Kidney epithelial cell (primary cell): ENCODE measurements at regions not wholly inside any gene's neighbourhood (a gene's known extent, or its start where the extent isn't known, plus 50 kb on each side); places are given as distances from the start of the nearest gene placed in this dataset.

Source experiments
- DNase-seq: peaks from one replicate; pipeline ENCODE4 v3.0.0-alpha.2; 2010; ENCODE audit warnings: low read depth
- H3K27me3 ChIP-seq: 2 replicates; pipeline ENCODE4 v1.6.0; 2011; ENCODE audit warnings: low read length; ENCODE audit not compliant: control insufficient read depth, insufficient read depth
- H3K36me3 ChIP-seq: 2 replicates; pipeline ENCODE4 v1.5.1; 2011; ENCODE audit warnings: low read length; ENCODE audit not compliant: control insufficient read depth, insufficient read depth
- H3K4me3 ChIP-seq: 2 replicates; pipeline ENCODE4 v1.5.1; 2011; ENCODE audit warnings: low read depth, mild to moderate bottlenecking, control low read depth, low read length
- TF ChIP-seq, protein P1 (sequence below): IDR thresholded peaks from 2 replicates; pipeline ENCODE4 v1.5.1; 2011; ENCODE audit warnings: mild to moderate bottlenecking, moderate library complexity, low read length, control low read depth, inconsistent platforms; ENCODE audit not compliant: insufficient read depth, poor library complexity, severe bottlenecking

DNA sequence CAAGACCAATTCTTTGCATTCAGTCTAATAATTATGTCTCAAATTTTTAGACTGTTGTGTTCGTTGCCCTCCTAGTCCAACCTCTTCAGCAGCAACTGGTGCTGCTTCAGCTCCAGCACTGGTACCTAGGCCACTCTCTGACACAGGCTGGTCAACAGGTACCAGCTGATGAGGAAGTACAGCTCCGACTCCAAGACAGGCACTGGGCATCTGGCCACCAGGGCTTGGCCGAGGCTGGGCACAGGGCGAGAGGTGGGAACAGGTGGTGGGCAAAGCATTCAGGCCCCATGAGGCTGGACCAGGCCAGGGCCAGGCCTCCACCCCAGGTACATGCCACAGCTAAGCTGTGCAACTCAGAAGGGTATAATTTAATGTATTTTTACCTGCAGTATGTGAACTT, 151.5 kb upstream of the AGR3 start:
- Histone ChIP-seq H3K4me3 (no peak overlapping the region), H3K27me3 (no peaks in the 10 kb centered on the region), H3K36me3 (no peaks in the 10 kb centered on the region)
- TF ChIP-seq, protein P1, sequence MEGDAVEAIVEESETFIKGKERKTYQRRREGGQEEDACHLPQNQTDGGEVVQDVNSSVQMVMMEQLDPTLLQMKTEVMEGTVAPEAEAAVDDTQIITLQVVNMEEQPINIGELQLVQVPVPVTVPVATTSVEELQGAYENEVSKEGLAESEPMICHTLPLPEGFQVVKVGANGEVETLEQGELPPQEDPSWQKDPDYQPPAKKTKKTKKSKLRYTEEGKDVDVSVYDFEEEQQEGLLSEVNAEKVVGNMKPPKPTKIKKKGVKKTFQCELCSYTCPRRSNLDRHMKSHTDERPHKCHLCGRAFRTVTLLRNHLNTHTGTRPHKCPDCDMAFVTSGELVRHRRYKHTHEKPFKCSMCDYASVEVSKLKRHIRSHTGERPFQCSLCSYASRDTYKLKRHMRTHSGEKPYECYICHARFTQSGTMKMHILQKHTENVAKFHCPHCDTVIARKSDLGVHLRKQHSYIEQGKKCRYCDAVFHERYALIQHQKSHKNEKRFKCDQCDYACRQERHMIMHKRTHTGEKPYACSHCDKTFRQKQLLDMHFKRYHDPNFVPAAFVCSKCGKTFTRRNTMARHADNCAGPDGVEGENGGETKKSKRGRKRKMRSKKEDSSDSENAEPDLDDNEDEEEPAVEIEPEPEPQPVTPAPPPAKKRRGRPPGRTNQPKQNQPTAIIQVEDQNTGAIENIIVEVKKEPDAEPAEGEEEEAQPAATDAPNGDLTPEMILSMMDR = no peak
- no peak for DNase-seq

DNA sequence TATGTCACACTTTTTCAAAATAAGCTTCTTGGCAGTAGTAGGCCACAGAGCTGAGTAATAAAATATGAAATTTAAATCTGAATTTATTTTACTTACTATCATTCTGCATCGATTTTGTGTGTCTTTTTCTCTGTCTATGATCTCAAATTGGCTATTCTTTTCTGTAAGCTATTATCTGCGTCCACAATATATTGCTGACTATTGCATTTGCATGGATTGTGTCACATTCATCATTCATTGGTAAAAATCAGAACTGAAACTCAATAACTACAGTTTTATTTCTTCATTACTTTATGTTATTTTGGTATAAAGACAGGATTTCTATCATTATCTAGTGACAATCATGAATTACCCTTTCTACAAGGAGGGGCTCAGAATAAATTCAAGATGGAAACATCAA, 154.8 kb upstream of the AGR3 start:
- H3K27me3 ChIP-seq = no peaks in the 10 kb centered on the region
- no peaks in the 10 kb centered on the region for H3K36me3 ChIP-seq
- no peak overlapping the region for H3K4me3 ChIP-seq
- TF ChIP-seq, protein P1 = no peak
- DNase-seq = no peak

DNA sequence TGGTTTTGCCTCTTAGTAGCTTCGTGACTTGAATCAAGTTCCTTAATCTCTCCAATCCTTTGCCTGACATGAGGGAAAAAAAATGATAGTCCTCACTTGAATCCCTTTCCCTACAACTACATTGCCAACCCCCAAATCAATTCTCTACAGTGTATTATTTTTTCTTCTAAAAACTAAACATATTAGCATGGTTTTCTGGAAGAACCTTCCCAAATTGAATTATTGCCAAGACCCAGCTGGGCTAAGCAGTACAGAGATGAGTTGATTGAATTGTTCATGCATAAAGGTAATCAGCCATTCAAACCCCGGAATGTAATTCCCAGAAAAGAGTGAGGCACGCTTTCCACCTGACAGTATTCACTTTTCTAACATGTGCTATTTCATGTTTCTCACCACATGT, 155.6 kb upstream of the AGR3 start:
- Histone ChIP-seq H3K27me3 (no peaks in the 10 kb centered on the region), H3K36me3 (no peaks in the 10 kb centered on the region), H3K4me3 (no peak overlapping the region)
- no peak for DNase-seq
- TF ChIP-seq, protein P1 = no peak

DNA sequence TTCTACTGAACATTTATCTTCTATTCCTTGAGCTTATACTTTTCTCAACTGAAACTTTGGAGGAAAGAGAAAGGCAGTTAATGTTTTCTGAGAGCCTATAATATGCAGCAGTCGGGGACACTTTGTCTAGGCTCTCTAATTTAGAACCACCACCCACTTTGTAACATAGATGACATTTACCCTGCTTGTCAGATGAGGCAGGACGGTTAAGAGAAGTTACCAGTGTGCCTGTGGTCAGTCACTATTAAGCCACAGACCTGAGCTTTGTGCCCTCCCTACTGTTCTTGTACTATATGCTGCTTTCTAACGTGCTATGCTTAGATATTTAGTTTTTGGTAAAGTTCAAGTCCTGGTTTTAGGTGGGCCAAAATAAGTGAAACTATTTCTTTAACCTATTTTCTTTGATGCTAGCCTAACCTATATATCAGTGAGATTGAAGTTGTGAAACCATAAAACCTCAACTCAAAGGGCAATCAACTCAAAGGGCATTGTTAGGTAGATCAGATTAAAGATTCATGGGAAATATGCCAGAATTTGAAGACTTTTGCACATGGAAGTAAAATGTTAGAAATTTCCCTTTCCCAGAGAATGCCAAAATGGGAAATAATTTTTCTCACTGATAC, 156.5 kb upstream of the AGR3 start:
- DNase-seq = no peak
- TF ChIP-seq, protein P1 = no peak
- H3K36me3 ChIP-seq = no peaks in the 10 kb centered on the region
- no peak overlapping the region for H3K4me3 ChIP-seq
- no peaks in the 10 kb centered on the region for H3K27me3 ChIP-seq

DNA sequence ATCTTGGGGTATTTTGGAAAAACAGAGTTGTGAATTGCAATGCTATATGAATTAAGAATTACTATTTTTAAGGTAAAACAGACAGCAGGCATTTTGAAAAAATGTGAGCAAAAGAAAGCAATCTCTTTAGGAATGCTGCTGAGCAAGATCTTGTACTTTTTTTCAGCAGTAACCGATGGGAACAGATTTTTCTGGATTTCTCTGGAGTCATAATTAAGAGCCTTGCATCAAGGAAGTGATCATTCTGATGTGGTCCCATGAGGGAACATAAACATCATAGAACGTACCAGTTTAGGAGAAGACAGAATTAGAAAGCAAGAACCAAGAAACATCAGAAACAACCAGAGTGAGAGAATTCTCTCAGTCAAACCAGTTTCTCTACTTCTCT, 157.0 kb upstream of the AGR3 start:
- H3K27me3 ChIP-seq = no peaks in the 10 kb centered on the region
- TF ChIP-seq, protein P1 = no peak
- DNase-seq = no peak
- H3K36me3 ChIP-seq = no peaks in the 10 kb centered on the region
- no peak overlapping the region for H3K4me3 ChIP-seq

DNA sequence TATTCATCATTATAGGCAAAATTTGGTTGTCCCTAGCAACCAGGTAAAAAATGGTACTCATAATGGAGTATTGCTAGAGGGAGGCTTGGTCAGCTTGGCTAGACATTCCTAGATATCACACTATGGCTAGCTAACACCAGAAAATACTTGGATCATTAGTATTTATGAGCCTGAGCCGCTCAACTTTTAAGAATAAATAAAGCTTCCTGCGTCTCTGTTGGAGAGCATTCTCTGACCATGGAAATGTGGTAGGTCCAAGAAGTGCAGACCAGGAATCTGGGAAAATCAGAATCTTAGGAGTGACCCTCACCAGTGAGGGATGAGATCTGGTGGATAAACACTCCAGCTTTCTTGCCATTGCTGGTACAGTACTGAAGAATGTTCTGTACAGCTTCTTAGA, 157.6 kb upstream of the AGR3 start:
- TF ChIP-seq, protein P1 = no peak
- no peaks in the 10 kb centered on the region for H3K36me3 ChIP-seq
- no peak for DNase-seq
- no peak overlapping the region for H3K4me3 ChIP-seq
- H3K27me3 ChIP-seq = no peaks in the 10 kb centered on the region
